PC-9 (cell line): ENCODE measurements at regions not wholly inside any gene's neighbourhood (a gene's known extent, or its start where the extent isn't known, plus 50 kb on each side); places are given as distances from the start of the nearest gene placed in this dataset.
"Not testable (repeated sequence)": the region's sequence is repeated elsewhere in the genome, so short reads cannot be mapped to it uniquely, and the experiment has no call there.

Experiments used
- BruUV-seq: library from RNA; stranded (reverse); fragments of 400-500 nt; replicated peaks from 2 replicates; lab custom pipeline; 2021; lab: Mats Ljungman, UMichigan
- CTCF ChIA-PET: fragments of 300-600 bp; sonication (Branson Sonifier 250); formaldehyde crosslinking; loops from one replicate; lab custom pipeline; 2022; ENCODE audit warnings: antibody characterized with exemption; lab: Charles Lee
- POLR2A ChIA-PET: fragments of 300-600 bp; sonication (Branson Sonifier 250); formaldehyde crosslinking; loops from one replicate; lab custom pipeline; 2022; ENCODE audit warnings: antibody characterized with exemption; ENCODE audit not compliant: unreplicated experiment; lab: Charles Lee
- DNase-seq, 2 experiments: peaks; one replicate each; pipeline versions ENCODE4 v3.0.0 to v3.0.0-alpha.2; 2015 to 2022; ENCODE audit warnings: mixed read lengths in 1 of 2
- H2AFZ ChIP-seq: fragments of 200-600 bp; sonication (generic); 2 replicates; pipeline ENCODE4 v1.8.1; 2017; ENCODE audit warnings: antibody characterized with exemption
- H3F3A ChIP-seq: fragments of 200-600 bp; sonication (generic); 2 replicates; pipeline ENCODE4 v1.8.1; 2017; ENCODE audit warnings: antibody characterized with exemption, mild to moderate bottlenecking, low read depth; ENCODE audit not compliant: insufficient read depth
- H3K27ac ChIP-seq: fragments of 200-600 bp; sonication (generic); 2 replicates; pipeline ENCODE4 v1.6.1; 2016; ENCODE audit warnings: mixed run types
- H3K27me3 ChIP-seq: fragments of 200-600 bp; sonication (generic); 2 replicates; pipeline ENCODE4 v1.6.1; 2016; ENCODE audit warnings: low read depth, mixed run types; ENCODE audit not compliant: insufficient read depth
- H3K36me3 ChIP-seq: fragments of 200-600 bp; sonication (generic); 2 replicates; pipeline ENCODE4 v1.6.1; 2016; ENCODE audit warnings: low read depth, mixed run types
- H3K4me1 ChIP-seq: fragments of 200-600 bp; sonication (generic); replicated peaks from 2 replicates; pipeline ENCODE4 v1.6.1; 2016; ENCODE audit warnings: mixed run types; ENCODE audit not compliant: insufficient read depth
- H3K4me2 ChIP-seq: fragments of 200-600 bp; sonication (generic); 2 replicates; pipeline ENCODE4 v1.6.1; 2017; ENCODE audit warnings: mixed run types
- H3K4me3 ChIP-seq: fragments of 200-600 bp; sonication (generic); 2 replicates; pipeline ENCODE4 v1.6.1; 2016; ENCODE audit warnings: mixed run types
- H3K79me2 ChIP-seq: fragments of 200-600 bp; sonication (generic); 2 replicates; pipeline ENCODE4 v1.6.1; 2017; ENCODE audit warnings: low read depth, mixed run types
- H3K9me2 ChIP-seq: fragments of 200-600 bp; sonication (generic); 2 replicates; pipeline ENCODE4 v1.8.1; 2017; ENCODE audit warnings: mild to moderate bottlenecking; ENCODE audit not compliant: insufficient read depth
- H3K9me3 ChIP-seq: fragments of 200-600 bp; sonication (generic); 2 replicates; pipeline ENCODE4 v1.8.1; 2016; ENCODE audit warnings: low read depth; ENCODE audit not compliant: insufficient read depth
- H4K20me1 ChIP-seq: fragments of 200-600 bp; sonication (generic); 2 replicates; pipeline ENCODE4 v1.8.1; 2017; ENCODE audit not compliant: insufficient read depth
- CTCF ChIP-seq: fragments of 200-600 bp; sonication (generic); conservative IDR thresholded peaks from 2 replicates; pipeline ENCODE4 v1.6.1; 2017; ENCODE audit warnings: mixed run types, antibody characterized with exemption, mild to moderate bottlenecking, moderate library complexity
- EZH2 ChIP-seq: fragments of 200-600 bp; sonication (generic); IDR thresholded peaks from 2 replicates; pipeline ENCODE4 v1.8.0; 2017; ENCODE audit warnings: antibody characterized with exemption, low read depth
- intact Hi-C: fragments of 100-400 bp; cut with micrococcal nuclease; formaldehyde crosslinking; loops from one replicate; pipeline ENCODE4 v1.10.0; 2022; ENCODE audit not compliant: unreplicated experiment

GRCh38 chr21:34228792-34229191 is 135.0 kb upstream of the KCNE2 start:
- ChIA-PET CTCF (no interaction called here), POLR2A (no interaction called here)
- Histone ChIP-seq H3K27ac (no peak overlapping the region), H3K9me2 (no peaks in the 10 kb centered on the region), H3K4me2 (no peak overlapping the region), H3K79me2 (no peaks in the 10 kb centered on the region), H2AFZ (no peak overlapping the region), H3K4me1 (no peaks in the 10 kb centered on the region), H3K9me3 (no peaks in the 10 kb centered on the region), H4K20me1 (no peaks in the 10 kb centered on the region), H3F3A (no peaks in the 10 kb centered on the region), H3K4me3 (no peak overlapping the region), H3K36me3 (no peaks in the 10 kb centered on the region), H3K27me3 (no peaks in the 10 kb centered on the region; the same call in 1 of the 2 replicates)
- no peak for DNase-seq
- intact Hi-C loops: no loop called here
- no TSS peak for BruUV-seq
- no peak for TF ChIP-seq EZH2
- no peak for TF ChIP-seq CTCF

DNA sequence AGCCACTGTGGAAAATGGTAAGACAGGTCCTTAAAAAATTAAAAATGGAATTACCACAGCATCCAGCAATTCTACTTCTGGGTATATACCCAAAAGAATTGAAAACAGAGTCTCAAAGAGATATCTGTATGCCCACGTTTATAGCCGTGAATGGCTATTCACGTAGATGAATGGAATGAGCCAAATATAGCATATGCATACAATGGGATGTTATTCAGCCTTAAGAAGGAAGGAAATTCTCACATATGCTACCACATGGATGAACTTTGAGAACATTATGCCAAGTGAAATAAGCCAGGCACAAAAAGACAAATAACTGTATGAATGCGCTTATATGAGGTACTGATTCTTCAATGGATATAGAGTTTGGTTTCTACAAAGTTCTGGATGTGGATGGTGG is 134.5 kb upstream of the KCNE2 start:
- Histone ChIP-seq H3K79me2 (no peaks in the 10 kb centered on the region), H3K4me2 (no peak overlapping the region), H3K27ac (no peak overlapping the region), H3K4me3 (no peak overlapping the region), H3K9me2 (no peaks in the 10 kb centered on the region), H2AFZ (no peak overlapping the region), H3K36me3 (no peaks in the 10 kb centered on the region), H4K20me1 (no peaks in the 10 kb centered on the region), H3K27me3 (no peaks in the 10 kb centered on the region; the same call in 1 of the 2 replicates), H3K4me1 (no peaks in the 10 kb centered on the region), H3F3A (no peaks in the 10 kb centered on the region), H3K9me3 (no peaks in the 10 kb centered on the region)
- TF ChIP-seq EZH2 (no peak), CTCF (no peak)
- intact Hi-C loops: no loop called here
- ChIA-PET POLR2A (no interaction called here), CTCF (no interaction called here)
- DNase-seq: no peak
- BruUV-seq: no TSS peak

DNA sequence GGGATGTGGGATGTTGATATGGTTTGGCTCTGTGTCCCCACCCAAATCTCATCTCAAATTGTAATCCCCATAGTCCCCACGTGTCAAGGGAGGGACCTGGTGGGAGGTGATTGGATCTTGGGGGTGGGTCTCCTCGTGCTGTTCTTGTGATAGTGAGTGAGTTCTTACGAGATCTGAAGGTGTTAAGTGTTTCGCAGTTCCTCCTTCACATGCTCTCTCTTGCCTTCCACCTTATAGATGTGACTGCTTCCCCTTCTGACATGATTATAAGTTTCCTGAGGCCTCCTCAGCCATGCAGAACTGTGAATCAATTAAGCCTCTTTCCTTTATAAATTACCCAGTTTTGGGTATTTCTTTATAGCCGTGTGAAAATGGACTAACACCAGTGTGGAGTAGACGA is 130.1 kb upstream of the KCNE2 start:
- H3K27ac ChIP-seq, H4K20me1 ChIP-seq, intact Hi-C loops, H3F3A ChIP-seq, H3K36me3 ChIP-seq, H3K4me2 ChIP-seq, H3K4me3 ChIP-seq, H2AFZ ChIP-seq, CTCF ChIA-PET, POLR2A ChIA-PET, H3K4me1 ChIP-seq, H3K27me3 ChIP-seq, H3K9me2 ChIP-seq, H3K9me3 ChIP-seq, BruUV-seq, DNase-seq, H3K79me2 ChIP-seq: not testable (repeated sequence)

DNA sequence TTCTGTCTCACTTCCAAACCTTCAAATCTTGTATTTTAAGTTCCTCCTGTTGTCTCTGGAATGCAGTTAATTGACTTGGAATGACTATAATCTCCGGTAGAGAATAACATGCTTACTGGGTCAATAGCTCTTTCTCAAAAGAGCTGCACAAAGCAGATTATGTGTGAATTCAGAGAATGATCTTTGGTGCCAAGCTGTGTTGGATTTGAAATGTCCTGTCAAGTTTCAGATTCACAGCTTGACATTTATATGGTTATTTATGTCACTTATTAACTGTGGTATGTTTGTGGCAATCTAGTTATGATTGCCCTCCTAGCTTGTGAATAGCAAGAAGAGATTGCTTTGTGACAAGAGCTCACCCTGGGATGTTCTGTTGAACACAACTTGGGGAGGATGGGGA is 128.3 kb upstream of the KCNE2 start:
- Histone ChIP-seq H3K36me3 (no peaks in the 10 kb centered on the region), H3K4me2 (no peak overlapping the region), H3K27ac (no peak overlapping the region), H4K20me1 (no peaks in the 10 kb centered on the region), H3K4me1 (no peaks in the 10 kb centered on the region), H3F3A (no peaks in the 10 kb centered on the region), H2AFZ (no peak overlapping the region), H3K4me3 (no peak overlapping the region), H3K79me2 (no peaks in the 10 kb centered on the region), H3K9me2 (no peaks in the 10 kb centered on the region), H3K9me3 (no peaks in the 10 kb centered on the region), H3K27me3 (peaks cover 6% of the 10 kb centered on the region)
- POLR2A ChIA-PET: interaction anchor here (0.7 kb wide), 1 partner anchor 351 kb away, joined by 3 read pairs; no protein-coding TSS in a partner anchor
- TF ChIP-seq EZH2 (no peak), CTCF (no peak)
- CTCF ChIA-PET: no interaction called here
- BruUV-seq: no TSS peak
- DNase-seq: no peak
- intact Hi-C loops: no loop called here
